ENCODE measurements at regions not wholly inside any gene's neighbourhood (a gene's known extent, or its start where the extent isn't known, plus 50 kb on each side); places are given as distances from the start of the nearest gene placed in this dataset.

- H3K4me3 Mint-ChIP-seq (ENCODE audit: low read depth, unreplicated experiment) = no peak overlapping the region
- H3K9me3 Mint-ChIP-seq (ENCODE audit: low read depth, unreplicated experiment) = peaks cover 2% of the 10 kb centered on the region
- intact Hi-C loops (cut with micrococcal nuclease; ENCODE audit: unreplicated experiment) = no loop called here
- H3K27me3 Mint-ChIP-seq (ENCODE audit: unreplicated experiment) = no peaks in the 10 kb centered on the region
- H3K36me3 Mint-ChIP-seq (ENCODE audit: insufficient read depth, unreplicated experiment) = no peaks in the 10 kb centered on the region
- DNase-seq = no peak
- CTCF ChIA-PET = interaction anchor here (0.9 kb wide), 1 partner anchor 77 kb away, joined by 3 read pairs; no protein-coding TSS in a partner anchor
- TF ChIP-seq CTCF (IDR thresholded peaks at IDR 0.05; ENCODE audit: unreplicated experiment) = no peak
- peaks cover 9% of the 10 kb centered on the region for H3K4me1 Mint-ChIP-seq (ENCODE audit: low read depth, unreplicated experiment)
- no TSS peak for BruUV-seq (replicated peaks)
- no peak overlapping the region for H3K27ac Mint-ChIP-seq (ENCODE audit: unreplicated experiment)
These were observed 290.7 kb downstream of the RMST start for GRCh38 chr12:97753332-97753731.

GRCh38 chr12:97754306-97754705 is 291.7 kb downstream of the RMST start:
- intact Hi-C loops (cut with micrococcal nuclease; ENCODE audit: unreplicated experiment) = no loop called here
- Mint-ChIP-seq H3K27me3 (ENCODE audit: unreplicated experiment) (no peaks in the 10 kb centered on the region), H3K4me3 (ENCODE audit: low read depth, unreplicated experiment) (no peak overlapping the region), H3K36me3 (ENCODE audit: insufficient read depth, unreplicated experiment) (no peaks in the 10 kb centered on the region), H3K9me3 (ENCODE audit: low read depth, unreplicated experiment) (peaks cover 2% of the 10 kb centered on the region), H3K27ac (ENCODE audit: unreplicated experiment) (no peak overlapping the region), H3K4me1 (ENCODE audit: low read depth, unreplicated experiment) (peaks cover 19% of the 10 kb centered on the region)
- DNase-seq = no peak
- CTCF ChIA-PET = interaction anchor here (0.5 to 0.9 kb wide), 2 partner anchors 76 to 119 kb away, joined by 3 read pairs; no protein-coding TSS in a partner anchor
- no peak for TF ChIP-seq CTCF (IDR thresholded peaks at IDR 0.05; ENCODE audit: unreplicated experiment)
- no TSS peak for BruUV-seq (replicated peaks)

GRCh38 chr12:97756066-97756666 is 293.6 kb downstream of the RMST start:
- no TSS peak for BruUV-seq (replicated peaks)
- H3K4me3 Mint-ChIP-seq (ENCODE audit: low read depth, unreplicated experiment) = no peak overlapping the region
- H3K27me3 Mint-ChIP-seq (ENCODE audit: unreplicated experiment) = no peaks in the 10 kb centered on the region
- CTCF ChIA-PET = no interaction called here
- no peaks in the 10 kb centered on the region for H3K36me3 Mint-ChIP-seq (ENCODE audit: insufficient read depth, unreplicated experiment)
- TF ChIP-seq CTCF (IDR thresholded peaks at IDR 0.05; ENCODE audit: unreplicated experiment) = no peak
- peaks cover 5% of the 10 kb centered on the region for H3K9me3 Mint-ChIP-seq (ENCODE audit: low read depth, unreplicated experiment)
- no peak overlapping the region for H3K27ac Mint-ChIP-seq (ENCODE audit: unreplicated experiment)
- DNase-seq = no peak
- intact Hi-C loops (cut with micrococcal nuclease; ENCODE audit: unreplicated experiment) = no loop called here
- peaks cover 20% of the 10 kb centered on the region for H3K4me1 Mint-ChIP-seq (ENCODE audit: low read depth, unreplicated experiment)

- CTCF ChIA-PET = no interaction called here
- Mint-ChIP-seq H3K9me3 (ENCODE audit: low read depth, unreplicated experiment) (peaks cover 5% of the 10 kb centered on the region), H3K36me3 (ENCODE audit: insufficient read depth, unreplicated experiment) (no peaks in the 10 kb centered on the region), H3K4me1 (ENCODE audit: low read depth, unreplicated experiment) (peaks cover 20% of the 10 kb centered on the region), H3K27ac (ENCODE audit: unreplicated experiment) (no peak overlapping the region), H3K27me3 (ENCODE audit: unreplicated experiment) (no peaks in the 10 kb centered on the region), H3K4me3 (ENCODE audit: low read depth, unreplicated experiment) (no peak overlapping the region)
- intact Hi-C loops (cut with micrococcal nuclease; ENCODE audit: unreplicated experiment) = no loop called here
- BruUV-seq (replicated peaks) = no TSS peak
- DNase-seq = no peak
- no peak for TF ChIP-seq CTCF (IDR thresholded peaks at IDR 0.05; ENCODE audit: unreplicated experiment)
These were observed 294.1 kb downstream of the RMST start for GRCh38 chr12:97756741-97757140.
